MV-4-11 (cell line): ENCODE measurements at regions not wholly inside any gene's neighbourhood (a gene's known extent, or its start where the extent isn't known, plus 50 kb on each side); places are given as distances from the start of the nearest gene placed in this dataset.

Experiments used
- DNase-seq: peaks from one replicate; lab custom pipeline; 2025; lab: John Stamatoyannopoulos, UW

DNA sequence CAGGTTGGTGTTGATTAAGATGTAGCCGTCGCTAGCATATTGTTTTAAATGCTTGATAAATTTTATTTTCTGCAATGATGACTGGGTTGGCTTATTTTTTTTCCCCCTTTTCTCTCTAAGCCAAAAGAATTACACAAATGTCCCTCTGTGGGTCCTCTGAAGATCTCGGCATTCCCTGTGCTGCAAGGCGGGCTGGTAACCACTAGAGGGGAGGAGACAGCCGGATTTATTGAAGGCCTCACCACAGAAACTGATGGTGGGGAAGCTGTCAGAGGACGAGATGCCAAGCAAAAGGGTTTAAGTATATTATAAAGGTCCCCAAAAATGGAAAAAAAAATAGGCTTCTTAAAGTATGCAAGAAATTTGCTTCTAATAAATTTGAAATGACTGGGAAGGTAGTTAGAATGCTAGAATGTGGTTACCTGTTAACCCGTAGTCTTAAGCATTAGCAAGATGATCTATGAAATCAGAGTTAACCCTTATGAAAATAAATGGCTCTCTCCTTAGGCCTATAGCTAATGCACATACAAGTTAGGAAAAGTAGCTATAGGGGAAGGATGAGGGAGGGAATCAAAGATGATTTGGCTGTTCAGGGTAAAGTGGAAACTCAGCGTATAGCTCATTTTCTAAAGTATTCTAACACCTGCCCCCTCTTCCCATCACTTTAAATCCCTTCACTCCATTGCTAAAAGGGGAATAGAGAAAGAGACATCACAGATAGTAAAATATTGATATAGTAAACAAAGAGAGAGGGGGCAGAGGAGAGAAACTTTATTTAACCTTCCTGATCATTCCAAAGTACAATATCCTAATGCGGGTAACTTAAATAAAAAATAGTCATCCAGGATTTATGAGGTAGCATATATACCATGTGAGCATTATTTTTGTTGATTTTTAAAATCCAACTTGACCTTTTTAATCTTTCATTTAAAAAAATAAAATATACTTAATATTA is 894.5 kb upstream of the POU3F3 start:
- peak; percentile 27 for DNase-seq

DNA sequence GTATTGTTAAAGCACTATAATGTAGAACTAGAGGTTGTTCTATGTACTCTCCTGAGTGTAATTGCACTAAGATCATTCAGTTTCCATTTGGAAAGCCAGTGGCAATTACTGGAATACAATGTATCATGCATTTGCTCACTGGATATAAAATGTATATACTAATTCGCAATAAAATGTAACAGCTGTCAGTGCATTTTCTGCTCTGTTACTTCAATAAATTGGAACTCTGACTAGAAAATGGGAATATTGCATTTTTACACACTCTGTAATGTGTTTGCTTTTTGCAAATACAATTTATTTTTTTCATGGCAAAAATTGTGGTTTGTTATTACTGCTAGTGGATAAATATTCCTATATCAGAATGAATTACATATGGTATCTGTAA is 893.8 kb upstream of the POU3F3 start:
- no peak for DNase-seq

DNA sequence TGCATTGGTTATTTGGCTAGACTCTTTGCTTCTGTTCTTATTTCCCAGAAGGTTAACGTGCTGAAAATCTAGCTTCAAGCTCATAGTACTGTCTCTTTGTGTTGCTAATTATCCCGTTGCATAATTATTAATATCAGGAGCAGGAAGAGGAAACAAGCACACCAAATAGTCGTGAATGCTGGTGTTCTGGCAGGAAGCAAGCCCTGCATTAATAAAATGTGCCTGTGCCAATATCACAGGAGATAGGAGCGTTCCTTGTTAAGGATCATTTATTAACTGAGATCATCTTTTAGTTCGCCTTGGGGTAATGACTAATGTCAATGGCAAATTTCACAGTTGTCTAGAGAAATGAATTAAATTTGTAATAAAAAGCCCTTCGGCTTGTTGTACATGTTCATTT is 893.0 kb upstream of the POU3F3 start:
- no peak for DNase-seq

DNA sequence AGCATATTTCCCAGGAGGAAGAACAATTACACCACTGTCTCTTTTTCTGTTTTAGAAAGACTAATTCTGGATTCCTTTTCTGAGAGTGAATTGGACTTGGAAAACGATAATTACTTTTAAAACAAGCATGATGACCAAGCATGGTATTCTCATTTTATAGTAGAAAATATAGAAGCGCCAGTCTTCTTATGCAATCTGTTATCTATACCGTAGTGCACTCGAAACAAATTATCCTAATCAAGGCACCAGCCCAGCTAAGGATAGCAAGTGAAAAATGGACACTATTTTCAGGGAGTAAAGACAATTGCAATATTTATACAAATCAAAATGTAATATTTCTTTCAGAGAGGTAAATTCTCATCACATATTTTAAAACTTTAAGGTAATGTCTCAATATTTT is 892.1 kb upstream of the POU3F3 start:
- DNase-seq = no peak

DNA sequence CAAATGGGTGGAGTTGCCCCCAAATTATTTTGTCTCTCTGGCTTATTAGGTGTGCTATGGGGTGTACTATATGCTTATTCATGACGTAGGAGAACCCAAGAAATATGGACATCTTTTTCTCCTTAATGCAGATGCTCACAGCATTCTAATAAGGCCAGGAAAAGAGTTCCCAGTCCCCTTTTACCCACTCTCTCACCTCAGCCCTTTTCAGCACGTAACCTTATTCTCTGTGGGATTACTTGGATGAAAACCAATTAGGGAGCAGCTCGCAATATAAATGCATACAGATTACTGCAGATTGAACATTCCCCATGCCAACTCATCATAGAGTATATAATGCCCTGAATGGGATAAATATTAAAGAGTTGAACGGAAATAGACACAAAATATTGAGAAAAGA is 891.2 kb upstream of the POU3F3 start:
- DNase-seq = no peak

DNA sequence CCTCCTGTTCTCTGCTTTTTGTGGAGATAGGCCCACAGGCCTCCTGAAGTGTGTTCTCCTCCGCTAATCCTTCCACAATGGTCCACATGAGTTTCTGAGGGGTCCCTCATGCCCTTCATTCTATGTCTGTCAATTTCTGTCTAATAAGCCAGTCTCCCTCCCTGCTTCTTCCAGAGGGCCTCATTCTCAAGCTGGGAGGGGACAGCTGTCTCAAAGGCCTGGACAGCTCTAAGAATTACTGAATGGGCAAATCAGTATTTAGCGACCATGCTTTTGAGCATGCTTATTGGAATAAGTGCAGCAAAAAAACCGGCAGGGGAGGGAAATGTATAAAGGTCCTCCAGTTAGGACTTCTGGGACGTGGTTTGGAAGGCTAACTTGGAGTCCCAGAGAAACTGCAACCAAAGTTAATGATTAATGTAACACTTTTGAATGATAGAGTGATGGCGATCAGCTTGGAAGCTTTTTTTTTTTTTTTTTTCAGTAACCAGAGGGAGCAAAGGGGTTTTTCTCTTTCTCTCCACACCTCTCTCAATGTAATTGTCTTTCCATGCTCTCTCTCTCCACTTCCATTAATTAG is 890.7 kb upstream of the POU3F3 start:
- DNase-seq = no peak

DNA sequence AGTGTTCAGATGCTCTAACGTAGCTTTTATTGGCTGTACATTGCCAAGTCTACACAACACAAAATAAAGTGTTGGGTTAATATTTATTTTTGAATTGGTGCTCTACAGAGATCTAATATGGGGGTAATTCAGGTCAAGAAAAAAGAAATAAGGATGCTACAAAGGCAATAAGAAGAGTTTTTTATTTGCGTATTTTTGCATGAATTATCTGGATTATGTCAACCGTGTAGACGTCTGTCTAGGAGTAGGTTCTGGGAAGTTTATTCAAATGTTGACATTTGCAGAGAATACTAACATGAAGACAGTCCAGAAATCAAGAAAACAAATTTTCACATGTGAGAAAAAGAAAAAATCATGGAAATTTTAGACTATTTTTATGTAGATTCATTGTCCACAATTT is 876.7 kb upstream of the POU3F3 start:
- DNase-seq = no peak

DNA sequence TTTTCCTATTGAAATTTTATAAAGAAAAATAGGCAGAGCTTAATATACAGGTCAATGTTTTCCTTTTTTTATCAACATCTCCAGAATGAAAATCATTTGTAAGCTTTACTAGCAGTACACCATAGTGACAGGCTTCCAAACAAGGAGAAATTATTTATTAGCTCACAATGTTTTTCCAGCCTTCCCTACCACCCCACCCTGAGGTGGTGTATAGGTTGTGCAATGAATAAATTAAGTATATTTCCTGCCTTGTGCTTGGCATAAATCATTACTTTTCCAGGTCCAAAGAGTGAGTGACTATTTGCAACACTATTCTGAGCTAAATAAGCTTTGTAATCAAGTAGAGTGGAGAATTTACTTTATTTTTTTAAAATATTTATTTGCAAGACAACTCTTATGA is 876.2 kb upstream of the POU3F3 start:
- DNase-seq = no peak

DNA sequence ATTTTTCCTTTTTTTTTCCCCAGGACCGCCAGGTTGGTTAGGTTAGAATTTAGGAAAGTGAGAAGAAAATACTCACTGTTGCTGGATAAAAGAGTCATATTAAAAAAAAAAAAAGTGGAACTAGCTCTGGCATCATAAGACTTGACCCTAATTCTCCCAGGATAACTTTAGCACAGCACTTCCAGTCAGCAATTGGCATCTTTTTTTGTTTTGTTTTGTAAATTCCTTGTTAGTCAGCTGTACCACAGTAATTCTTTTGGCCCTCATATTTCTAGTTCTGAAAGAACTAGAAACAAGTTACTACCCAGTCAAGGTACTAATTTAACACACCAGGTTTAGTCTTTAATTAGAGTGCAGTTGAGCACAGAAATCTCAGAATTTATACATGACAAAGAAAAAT is 873.5 kb upstream of the POU3F3 start:
- no peak for DNase-seq

DNA sequence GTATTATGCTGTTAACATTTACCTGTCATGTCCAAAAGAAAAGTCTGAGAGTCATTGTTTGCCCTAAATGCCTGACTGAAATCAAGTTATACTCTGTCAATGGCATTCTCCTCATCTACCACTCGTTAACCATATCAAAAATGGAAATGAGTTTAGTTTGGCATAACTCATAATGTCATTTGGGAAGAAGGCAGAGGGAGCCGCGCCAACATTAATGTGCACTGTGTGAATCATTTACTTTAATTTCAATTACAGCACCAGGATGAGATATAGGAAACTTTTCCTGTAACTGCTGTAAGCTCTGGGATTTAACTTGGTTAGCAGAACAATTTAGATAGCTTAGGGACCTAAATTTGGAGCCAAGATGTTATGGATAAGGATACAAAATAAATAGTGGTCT is 871.2 kb upstream of the POU3F3 start:
- no peak for DNase-seq

DNA sequence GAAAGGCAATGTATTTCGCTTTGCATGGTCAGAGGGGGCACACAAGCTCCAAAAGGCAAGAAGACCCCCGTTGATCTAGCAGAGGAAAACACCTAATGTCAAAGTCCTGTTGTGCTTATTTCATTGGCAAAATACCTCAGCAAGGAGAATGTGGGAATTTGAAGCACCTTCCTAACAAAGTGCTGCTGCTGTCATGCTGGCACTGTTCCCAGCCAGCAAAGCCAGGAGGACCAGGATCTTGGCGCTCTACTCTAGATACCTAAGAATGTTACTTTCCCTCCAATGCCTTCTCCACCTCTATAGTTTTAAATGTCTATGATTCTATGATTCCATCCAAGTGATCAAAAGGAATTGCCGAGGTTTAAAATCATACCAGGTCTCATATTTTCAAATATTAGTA is 867.9 kb upstream of the POU3F3 start:
- no peak for DNase-seq

DNA sequence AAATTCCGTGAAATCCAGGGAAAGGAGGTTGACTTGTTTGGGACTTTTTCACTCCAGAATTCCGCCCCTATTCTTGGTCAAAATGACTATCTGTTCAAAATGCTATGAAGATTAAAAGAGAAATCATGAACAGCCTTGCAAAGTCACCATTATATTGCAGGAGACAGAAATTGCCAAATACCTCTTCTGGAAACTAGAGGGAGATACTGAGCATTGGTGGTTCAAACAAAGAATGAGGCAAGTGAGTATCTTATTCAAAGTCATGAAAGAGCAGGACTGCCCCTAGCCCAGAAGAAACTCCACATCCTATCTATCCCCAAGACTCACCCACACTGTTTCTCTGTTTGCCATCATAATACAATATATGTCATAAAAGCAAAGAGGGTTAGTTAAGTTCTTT is 862.3 kb upstream of the POU3F3 start:
- no peak for DNase-seq

DNA sequence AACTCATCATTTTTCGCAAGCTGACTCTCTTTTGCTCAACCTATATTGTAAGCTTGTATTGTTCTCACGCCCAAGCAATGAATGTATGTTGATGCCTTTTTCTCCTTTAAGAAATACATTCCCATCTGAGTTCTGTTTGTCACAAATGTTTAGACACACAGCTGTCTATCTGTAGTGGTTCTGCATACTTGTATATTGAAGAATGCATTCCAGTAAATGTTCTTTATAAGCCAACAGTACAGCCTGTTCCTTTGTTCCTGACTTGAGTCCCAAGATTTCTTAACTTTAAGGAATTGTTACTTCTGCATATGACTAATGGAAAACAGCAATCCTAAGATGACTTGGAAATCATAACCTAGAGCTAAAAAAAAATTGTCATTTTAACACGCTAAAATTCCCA is 849.1 kb upstream of the POU3F3 start:
- no peak for DNase-seq

DNA sequence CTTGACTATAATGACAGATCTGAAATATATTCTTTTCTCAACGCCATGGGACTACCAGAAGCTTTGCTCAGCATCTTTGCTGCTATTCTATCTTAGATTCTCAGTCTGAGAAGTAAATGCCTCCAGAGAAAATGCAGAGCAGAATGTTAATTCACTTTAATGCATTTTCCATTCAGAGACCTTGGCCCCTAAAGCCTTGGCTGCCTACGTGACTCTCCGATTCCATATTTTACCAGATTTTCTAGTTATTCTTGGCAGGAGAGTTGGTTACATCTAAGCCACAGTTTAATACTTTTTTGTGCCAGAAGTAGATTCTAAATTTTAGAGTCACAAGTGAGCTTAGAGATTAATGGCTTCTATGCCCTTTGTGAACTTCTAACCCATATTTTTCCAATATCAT is 837.1 kb upstream of the POU3F3 start:
- no peak for DNase-seq

DNA sequence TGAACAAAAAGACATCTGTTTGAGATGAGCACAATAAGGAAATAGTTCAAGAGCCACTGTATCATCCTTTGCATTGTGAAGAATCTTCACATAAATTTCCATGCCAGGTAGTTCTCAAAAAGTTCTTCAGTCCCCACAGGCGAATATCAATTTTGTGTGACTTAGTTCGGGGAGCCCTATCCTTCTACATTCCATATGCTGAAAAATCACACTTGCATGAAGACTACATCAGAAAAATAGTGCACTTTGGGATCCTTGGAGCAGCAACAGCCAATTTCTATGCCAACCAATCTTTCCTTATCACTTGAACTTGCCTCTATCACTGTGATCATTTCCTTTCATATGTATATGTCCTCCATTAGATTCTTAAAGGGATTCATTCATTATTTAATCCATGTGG is 830.6 kb upstream of the POU3F3 start:
- DNase-seq = no peak

DNA sequence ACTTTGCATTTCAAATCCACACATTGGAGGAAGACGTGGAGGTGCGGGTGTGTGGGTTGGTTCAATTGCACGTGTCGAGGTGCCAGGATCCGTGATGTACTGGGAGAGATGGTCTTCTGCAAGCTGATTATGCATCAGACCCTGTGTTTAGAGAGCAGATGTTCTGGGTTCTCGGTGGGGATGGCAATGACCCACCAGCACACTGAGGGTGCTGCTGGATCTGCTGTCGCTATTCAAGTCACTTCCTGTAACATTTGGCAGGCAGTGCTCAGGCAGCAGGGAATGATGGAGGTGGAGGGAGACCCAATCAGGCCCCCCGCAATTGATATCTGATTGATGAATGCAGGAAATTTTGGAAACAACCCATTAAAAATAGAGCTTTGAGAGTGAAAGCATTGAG is 830.1 kb upstream of the POU3F3 start:
- DNase-seq = no peak

DNA sequence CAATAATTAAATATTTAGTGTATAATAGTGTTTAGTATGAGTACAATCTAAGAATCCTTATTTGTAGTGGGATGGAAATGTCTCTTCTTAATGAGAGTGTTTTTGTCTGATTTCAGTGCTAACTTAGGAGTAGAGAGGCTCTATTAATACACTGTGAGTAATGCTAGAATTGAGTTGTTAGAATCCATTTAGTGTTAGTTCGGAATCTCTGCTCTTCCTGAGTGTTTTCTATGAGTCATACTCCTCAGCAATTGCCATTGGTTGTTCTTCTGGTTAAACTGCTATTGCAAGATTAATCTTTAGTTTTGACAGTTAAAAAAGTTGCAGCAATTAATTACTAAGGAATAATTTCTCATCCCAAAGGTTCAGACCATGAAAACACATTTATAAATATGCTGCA is 828.6 kb upstream of the POU3F3 start:
- DNase-seq = no peak

DNA sequence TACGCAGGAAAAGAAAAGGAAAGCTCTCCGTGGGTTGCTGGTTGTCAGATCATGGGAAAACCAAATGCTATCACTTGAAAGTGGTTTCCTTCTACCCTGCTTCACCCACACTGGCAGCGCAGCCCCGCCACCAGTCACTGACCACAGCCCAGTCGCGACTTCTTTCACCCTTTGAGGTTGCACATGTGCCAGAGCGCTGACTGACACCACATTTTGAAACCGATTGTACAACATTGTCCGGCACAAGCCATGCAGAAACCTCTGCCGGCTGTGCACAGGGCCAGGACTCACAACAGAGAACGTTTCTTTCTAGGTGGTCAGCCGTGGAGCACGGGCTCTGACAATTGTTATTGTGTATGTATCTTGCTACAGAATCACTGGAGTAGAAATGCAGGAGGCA is 827.2 kb upstream of the POU3F3 start:
- DNase-seq = no peak

DNA sequence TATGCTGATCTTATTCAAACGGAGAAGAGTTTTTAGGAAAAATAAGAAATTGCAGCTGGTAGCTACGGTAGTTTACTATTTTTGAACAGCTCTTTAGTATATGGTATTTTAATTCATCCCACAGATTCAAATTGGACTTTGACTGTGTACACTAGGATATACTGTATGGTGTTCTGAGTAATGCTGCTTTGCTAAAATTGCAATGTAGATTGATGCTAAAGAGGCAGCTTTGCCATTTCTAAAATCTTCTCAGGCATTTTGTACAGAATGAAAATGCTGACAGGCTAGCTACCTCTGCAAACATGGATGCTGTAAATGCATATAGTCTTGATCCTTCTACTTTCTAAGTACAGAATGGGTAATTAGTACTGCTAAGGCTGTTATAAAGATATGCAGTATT is 826.6 kb upstream of the POU3F3 start:
- no peak for DNase-seq

DNA sequence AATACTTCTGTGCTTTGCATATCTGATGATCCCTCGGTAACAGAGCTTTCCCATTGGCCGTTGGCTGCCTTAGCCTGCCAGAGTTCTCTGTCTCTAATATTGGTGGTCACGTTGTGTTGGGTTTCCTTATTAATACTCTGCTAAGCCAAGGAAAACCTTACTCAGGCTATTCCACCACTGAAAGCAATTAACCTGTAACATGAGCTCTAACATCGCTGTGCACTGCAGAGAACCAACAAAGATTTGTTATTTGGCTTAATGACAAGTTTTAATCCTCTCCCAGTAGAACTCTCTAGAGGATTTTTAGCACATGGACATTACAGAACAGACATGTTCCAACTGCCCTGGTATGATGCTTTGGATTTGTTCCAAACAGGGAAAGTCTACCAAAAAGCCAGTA is 825.9 kb upstream of the POU3F3 start:
- DNase-seq = no peak

DNA sequence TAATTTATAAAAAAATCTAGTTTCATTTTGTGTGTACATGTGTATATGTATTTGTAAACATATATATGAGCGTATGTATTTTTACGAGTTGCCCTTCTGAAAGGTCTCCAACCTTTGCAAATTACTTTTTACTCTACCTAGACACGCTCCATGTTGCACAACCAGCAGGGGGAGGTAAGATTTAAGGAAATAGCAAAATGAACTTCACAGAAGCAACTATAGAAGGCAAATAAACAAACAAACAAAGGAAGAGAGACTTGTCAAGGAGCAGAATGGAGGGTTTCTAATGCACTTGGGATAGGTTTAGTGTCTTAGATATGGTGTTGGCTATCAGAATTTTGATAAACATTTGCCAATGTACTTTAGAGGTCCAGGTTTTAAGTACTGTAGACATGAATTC is 820.5 kb upstream of the POU3F3 start:
- no peak for DNase-seq

DNA sequence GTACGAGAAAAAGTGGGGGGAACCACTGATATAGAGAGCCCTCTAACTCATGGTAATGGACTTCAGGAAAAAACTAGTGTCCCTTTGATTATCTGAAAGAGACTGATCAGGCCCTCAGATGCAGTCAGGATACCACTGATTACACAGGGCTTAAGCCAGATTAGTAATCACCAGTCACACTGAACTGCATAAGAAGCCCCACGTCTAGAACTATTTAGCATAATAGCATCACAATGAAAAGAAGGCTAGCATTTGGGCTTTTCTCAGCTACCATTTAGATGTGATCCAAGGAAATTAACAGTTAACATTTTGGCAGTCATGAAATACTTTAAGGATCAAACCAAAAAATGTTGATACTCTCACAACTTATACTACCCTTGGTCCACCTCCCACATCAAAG is 813.1 kb upstream of the POU3F3 start:
- no peak for DNase-seq

DNA sequence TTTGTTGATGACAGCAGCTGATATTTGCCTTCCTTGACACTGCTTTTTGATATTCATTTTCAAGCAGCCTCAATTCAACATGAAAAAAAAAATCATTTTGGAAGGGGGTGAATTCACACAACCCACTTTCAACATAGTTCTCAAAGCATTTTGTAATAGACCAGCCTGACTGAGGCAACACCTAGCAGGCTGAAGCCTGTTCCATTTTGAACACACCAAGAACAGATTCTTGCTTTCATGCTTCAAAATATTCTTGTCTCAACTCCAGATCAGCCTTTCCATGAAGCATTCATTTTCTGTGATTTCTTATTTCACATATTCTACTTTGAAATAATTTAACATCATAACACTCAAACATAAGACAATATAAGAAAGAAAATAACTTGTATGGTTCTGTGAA is 812.6 kb upstream of the POU3F3 start:
- DNase-seq = no peak

DNA sequence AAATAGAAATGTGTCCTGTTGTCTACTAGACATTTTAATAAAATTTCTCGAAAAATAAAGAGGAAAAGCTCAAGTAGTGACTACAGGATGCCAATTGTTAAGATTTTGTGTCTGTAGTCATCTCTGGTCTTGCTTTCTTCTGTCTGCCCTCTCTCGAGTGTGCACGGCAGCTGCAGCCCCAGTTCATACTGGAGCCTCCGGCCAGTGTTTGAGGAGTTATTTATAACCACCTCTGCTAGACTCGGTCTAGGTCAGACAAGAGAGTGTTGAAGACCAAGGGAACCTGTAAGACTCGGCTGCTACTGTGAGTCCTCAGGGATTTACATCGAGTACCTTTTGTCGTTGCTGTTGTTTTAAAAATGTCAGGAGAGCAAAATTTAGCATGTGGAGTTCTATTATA is 810.1 kb upstream of the POU3F3 start:
- DNase-seq = no peak
